Suprapubic skin (tissue), 4 donors: ENCODE measurements at regions not wholly inside any gene's neighbourhood (a gene's known extent, or its start where the extent isn't known, plus 50 kb on each side); places are given as distances from the start of the nearest gene placed in this dataset.

Experiments
- DNase-seq, 2 donors: peaks; one replicate each; pipeline ENCODE4 v3.0.0-alpha.2; 2019; ENCODE audit warnings: low spot score in 2 of 2
- H3K27ac ChIP-seq: fragments of 200-600 bp; sonication (generic); one replicate; pipeline ENCODE4 v1.5.1; 2019
- H3K27me3 ChIP-seq: fragments of 200-600 bp; sonication (generic); one replicate; pipeline ENCODE4 v1.5.1; 2019
- H3K36me3 ChIP-seq: fragments of 200-600 bp; sonication (generic); one replicate; pipeline ENCODE4 v1.5.1; 2019
- H3K4me1 ChIP-seq: fragments of 200-600 bp; sonication (generic); one replicate; pipeline ENCODE4 v1.5.1; 2019
- H3K4me3 ChIP-seq: fragments of 200-600 bp; sonication (generic); one replicate; pipeline ENCODE4 v1.5.1; 2019; ENCODE audit warnings: mild to moderate bottlenecking
- H3K9me3 ChIP-seq: fragments of 200-600 bp; sonication (generic); one replicate; pipeline ENCODE4 v1.5.1; 2019
- CTCF ChIP-seq, 2 donors: fragments of 200-600 bp in 1 of 2; fragments of 450-650 bp in 1 of 2; sonication (generic) in 1 of 2; IDR thresholded peaks; one replicate each; pipeline ENCODE4 v1.5.1; 2016 to 2019; ENCODE audit warnings: antibody characterized with exemption in 2 of 2, mild to moderate bottlenecking in 1 of 2, moderate library complexity in 1 of 2
- EP300 ChIP-seq: sonication (generic); formaldehyde crosslinking; IDR thresholded peaks from one replicate; pipeline ENCODE4 v1.6.1; 2017; ENCODE audit warnings: antibody characterized with exemption
- POLR2A ChIP-seq, 2 donors: fragments of 450-650 bp; IDR thresholded peaks; one replicate each; pipeline ENCODE4 v1.6.1; 2017; ENCODE audit warnings: antibody characterized with exemption in 2 of 2, mild to moderate bottlenecking in 2 of 2, moderate library complexity in 2 of 2
- POLR2AphosphoS5 ChIP-seq, 3 donors: sonication (generic); formaldehyde crosslinking; IDR thresholded peaks; one replicate each; pipeline ENCODE4 v1.6.1; 2017; ENCODE audit warnings: antibody characterized with exemption in 3 of 3
- WGBS: methylation state at CpG from one replicate; pipeline ENCODE4 v1.1.5; 2018; 5-methylcytosine and 5-hydroxymethylcytosine counted together

- 72% methylated on average over 4 of the region's 4 CpGs for WGBS
- TF ChIP-seq EP300 (no peak), CTCF (IDR thresholded peaks at IDR 0.05) (no peak), POLR2A (IDR thresholded peaks at IDR 0.05) (no peak), POLR2AphosphoS5 (IDR thresholded peaks at IDR 0.05) (no peak)
- no peaks in the 10 kb centered on the region for H3K4me1 ChIP-seq
- no peak overlapping the region for H3K27ac ChIP-seq
- no peak overlapping the region for H3K4me3 ChIP-seq
- H3K27me3 ChIP-seq: peaks cover 3% of the 10 kb centered on the region
- H3K9me3 ChIP-seq: no peaks in the 10 kb centered on the region
- H3K36me3 ChIP-seq: no peaks in the 10 kb centered on the region
- DNase-seq: no peak
Observed at GRCh38 chr17:56717471-56717870, 116.2 kb downstream of the C17orf67 start.

- DNase-seq: no peak
- 64% methylated on average over 4 of the region's 4 CpGs for whole genome bisulfite sequencing
- H3K4me3 ChIP-seq: no peak overlapping the region
- H3K27ac ChIP-seq: no peak overlapping the region
- no peaks in the 10 kb centered on the region for H3K9me3 ChIP-seq
- no peak for TF ChIP-seq POLR2A (IDR thresholded peaks at IDR 0.05)
- no peak for TF ChIP-seq POLR2AphosphoS5 (IDR thresholded peaks at IDR 0.05)
- TF ChIP-seq CTCF (IDR thresholded peaks at IDR 0.05): no peak
- TF ChIP-seq EP300: no peak
- peaks cover 3% of the 10 kb centered on the region for H3K27me3 ChIP-seq
- H3K4me1 ChIP-seq: no peaks in the 10 kb centered on the region
- H3K36me3 ChIP-seq: no peaks in the 10 kb centered on the region
Observed at GRCh38 chr17:56718515-56718914, 115.2 kb downstream of the C17orf67 start.

- Histone ChIP-seq H3K36me3 (no peaks in the 10 kb centered on the region), H3K27me3 (no peaks in the 10 kb centered on the region), H3K4me3 (no peak overlapping the region), H3K9me3 (no peaks in the 10 kb centered on the region), H3K27ac (no peak overlapping the region), H3K4me1 (no peaks in the 10 kb centered on the region)
- TF ChIP-seq POLR2A (IDR thresholded peaks at IDR 0.05): no peak
- TF ChIP-seq CTCF (IDR thresholded peaks at IDR 0.05): no peak
- no peak for TF ChIP-seq POLR2AphosphoS5 (IDR thresholded peaks at IDR 0.05)
- TF ChIP-seq EP300: no peak
- 74% methylated on average over 5 of the region's 5 CpGs for WGBS
- no peak for DNase-seq
Observed at GRCh38 chr17:56723421-56723820, 110.3 kb downstream of the C17orf67 start.

- TF ChIP-seq POLR2A (IDR thresholded peaks at IDR 0.05) (no peak), EP300 (no peak), CTCF (IDR thresholded peaks at IDR 0.05) (no peak), POLR2AphosphoS5 (IDR thresholded peaks at IDR 0.05) (no peak)
- Histone ChIP-seq H3K27me3 (peaks cover 5% of the 10 kb centered on the region), H3K4me1 (no peaks in the 10 kb centered on the region), H3K36me3 (no peaks in the 10 kb centered on the region), H3K9me3 (no peaks in the 10 kb centered on the region), H3K4me3 (no peak overlapping the region), H3K27ac (no peak overlapping the region)
- WGBS: 59% methylated on average over 11 of the region's 11 CpGs
- DNase-seq: no peak
Observed at GRCh38 chr17:56724664-56725063, 109.1 kb downstream of the C17orf67 start.

- no peak for DNase-seq
- Histone ChIP-seq H3K27ac (no peak overlapping the region), H3K9me3 (no peaks in the 10 kb centered on the region), H3K27me3 (peaks cover 5% of the 10 kb centered on the region), H3K36me3 (no peaks in the 10 kb centered on the region), H3K4me1 (no peaks in the 10 kb centered on the region), H3K4me3 (no peak overlapping the region)
- no peak for TF ChIP-seq CTCF (IDR thresholded peaks at IDR 0.05)
- no peak for TF ChIP-seq POLR2A (IDR thresholded peaks at IDR 0.05)
- no peak for TF ChIP-seq POLR2AphosphoS5 (IDR thresholded peaks at IDR 0.05)
- no peak for TF ChIP-seq EP300
- WGBS: 58% methylated on average over 4 of the region's 4 CpGs
Observed at GRCh38 chr17:56725144-56725543, 108.6 kb downstream of the C17orf67 start.
